HG02798 (cell line): ENCODE measurements at regions not wholly inside any gene's neighbourhood (a gene's known extent, or its start where the extent isn't known, plus 50 kb on each side); places are given as distances from the start of the nearest gene placed in this dataset.

ENCODE experiments used
- ATAC-seq: cut with Tn5 transposase; IDR thresholded peaks from one replicate; pipeline ENCODE4 v1.9.1; 2021; ENCODE audit warnings: mild to moderate bottlenecking; ENCODE audit not compliant: unreplicated experiment, poor library complexity

DNA sequence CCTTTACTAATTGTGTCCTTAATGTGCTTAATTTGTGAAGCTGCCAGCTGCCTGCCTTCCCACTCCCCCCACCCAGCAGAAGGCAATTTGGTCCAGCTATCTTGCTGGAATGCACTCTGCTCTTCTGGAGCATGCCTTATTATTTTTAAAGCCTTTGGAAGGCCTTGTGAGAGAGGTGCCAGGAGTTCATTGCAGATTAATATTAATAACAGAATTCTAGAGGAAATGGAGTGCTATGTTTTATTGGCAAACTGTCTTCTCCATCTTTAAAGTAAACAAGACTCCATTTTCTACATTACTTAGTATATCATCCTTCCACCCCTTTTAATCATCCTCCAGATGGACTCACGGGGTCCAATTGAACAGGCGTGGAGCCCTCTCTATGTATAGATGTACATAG, 50.8 kb upstream of the ZNF32 start:
- no peak for ATAC-seq
